NT2/D1 (cell line): ENCODE measurements at regions not wholly inside any gene's neighbourhood (a gene's known extent, or its start where the extent isn't known, plus 50 kb on each side); places are given as distances from the start of the nearest gene placed in this dataset.

Source experiments
- DNase-seq: peaks from one replicate; pipeline ENCODE4 v3.0.0-alpha.2; 2011; ENCODE audit warnings: low read depth, low spot score
- H3K27me3 ChIP-seq: 2 replicates; pipeline ENCODE4 v1.6.0; 2011; ENCODE audit warnings: mild to moderate bottlenecking; ENCODE audit not compliant: insufficient read length, insufficient read depth
- H3K36me3 ChIP-seq: 2 replicates; pipeline ENCODE4 v1.6.1; 2011; ENCODE audit warnings: mild to moderate bottlenecking, low read length, mixed read lengths; ENCODE audit not compliant: insufficient read depth, insufficient read length
- H3K4me1 ChIP-seq: 2 replicates; pipeline ENCODE4 v1.5.1; 2011; ENCODE audit not compliant: insufficient read depth, insufficient read length
- H3K4me3 ChIP-seq: 2 replicates; pipeline ENCODE4 v1.5.1; 2011; ENCODE audit warnings: low read depth; ENCODE audit not compliant: insufficient read length
- H3K9ac ChIP-seq: 2 replicates; pipeline ENCODE4 v1.6.0; 2011; ENCODE audit warnings: low read depth; ENCODE audit not compliant: insufficient read length
- H3K9me3 ChIP-seq: 2 replicates; pipeline ENCODE4 v1.5.1; 2011; ENCODE audit warnings: mild to moderate bottlenecking, low read length; ENCODE audit not compliant: insufficient read depth
- SUZ12 ChIP-seq: IDR thresholded peaks from 2 replicates; pipeline ENCODE4 v1.6.1; 2011; ENCODE audit not compliant: insufficient read length, insufficient read depth; ENCODE audit errors: extremely low read depth
- YY1 ChIP-seq: IDR thresholded peaks from 2 replicates; pipeline ENCODE4 v1.6.1; 2011; ENCODE audit not compliant: insufficient read length, insufficient read depth
- ZNF274 ChIP-seq: IDR thresholded peaks from 2 replicates; pipeline ENCODE4 v1.6.1; 2011; ENCODE audit warnings: mild to moderate bottlenecking, low read depth, low read length

- TF ChIP-seq YY1 (no peak), SUZ12 (no peak)
- DNase-seq: no peak
- H3K9ac ChIP-seq: no peak overlapping the region
- H3K4me3 ChIP-seq: no peak overlapping the region
- no peaks in the 10 kb centered on the region for H3K4me1 ChIP-seq
- H3K36me3 ChIP-seq: no peaks in the 10 kb centered on the region
- no peaks in the 10 kb centered on the region for H3K27me3 ChIP-seq
- no peaks in the 10 kb centered on the region for H3K9me3 ChIP-seq
Measured at GRCh38 chr15:47950447-47950846, 170.3 kb upstream of the SLC24A5 start.

- Histone ChIP-seq H3K36me3 (no peaks in the 10 kb centered on the region), H3K27me3 (no peaks in the 10 kb centered on the region), H3K9ac (no peak overlapping the region), H3K4me1 (no peaks in the 10 kb centered on the region), H3K4me3 (no peak overlapping the region), H3K9me3 (no peaks in the 10 kb centered on the region)
- TF ChIP-seq YY1: no peak
- no peak for TF ChIP-seq ZNF274
- TF ChIP-seq SUZ12: no peak
- no peak for DNase-seq
Measured at GRCh38 chr15:47951781-47952180, 169.0 kb upstream of the SLC24A5 start.

- Histone ChIP-seq H3K27me3 (no peaks in the 10 kb centered on the region), H3K4me3 (no peak overlapping the region), H3K4me1 (no peaks in the 10 kb centered on the region), H3K9me3 (no peaks in the 10 kb centered on the region), H3K9ac (no peak overlapping the region), H3K36me3 (no peaks in the 10 kb centered on the region)
- TF ChIP-seq YY1: no peak
- no peak for TF ChIP-seq SUZ12
- no peak for TF ChIP-seq ZNF274
- no peak for DNase-seq
Measured at GRCh38 chr15:47954196-47954595, 166.6 kb upstream of the SLC24A5 start.

- TF ChIP-seq SUZ12 (no peak), YY1 (no peak), ZNF274 (no peak)
- DNase-seq: no peak
Measured at GRCh38 chr15:47955021-47955420, 165.8 kb upstream of the SLC24A5 start.

GRCh38 chr15:47959617-47960413, 161.0 kb upstream of the SLC24A5 start:
- Histone ChIP-seq H3K36me3 (no peaks in the 10 kb centered on the region), H3K9ac (no peak overlapping the region), H3K27me3 (no peaks in the 10 kb centered on the region), H3K9me3 (no peaks in the 10 kb centered on the region), H3K4me1 (no peaks in the 10 kb centered on the region), H3K4me3 (no peak overlapping the region)
- TF ChIP-seq SUZ12: no peak
- TF ChIP-seq YY1: no peak
- no peak for TF ChIP-seq ZNF274
- DNase-seq: no peak

More at GRCh38 chr15:47955021-47955420, 165.8 kb upstream of the SLC24A5 start:
- H3K36me3 ChIP-seq: no peaks in the 10 kb centered on the region
- H3K9ac ChIP-seq: no peak overlapping the region
- no peaks in the 10 kb centered on the region for H3K4me1 ChIP-seq
- H3K27me3 ChIP-seq: no peaks in the 10 kb centered on the region
- H3K9me3 ChIP-seq: no peaks in the 10 kb centered on the region
- H3K4me3 ChIP-seq: no peak overlapping the region

- Histone ChIP-seq H3K4me1 (no peaks in the 10 kb centered on the region), H3K4me3 (no peak overlapping the region), H3K36me3 (no peaks in the 10 kb centered on the region), H3K27me3 (no peaks in the 10 kb centered on the region), H3K9ac (no peak overlapping the region), H3K9me3 (no peaks in the 10 kb centered on the region)
- DNase-seq: no peak
- TF ChIP-seq YY1 (no peak), ZNF274 (no peak), SUZ12 (no peak)
Measured at GRCh38 chr15:47961401-47962090, 159.2 kb upstream of the SLC24A5 start.

- no peaks in the 10 kb centered on the region for H3K9me3 ChIP-seq
- H3K9ac ChIP-seq: no peak overlapping the region
- TF ChIP-seq YY1 (no peak), SUZ12 (no peak), ZNF274 (no peak)
- no peak overlapping the region for H3K4me3 ChIP-seq
- no peaks in the 10 kb centered on the region for H3K27me3 ChIP-seq
- H3K36me3 ChIP-seq: no peaks in the 10 kb centered on the region
- no peak for DNase-seq
- no peaks in the 10 kb centered on the region for H3K4me1 ChIP-seq
Measured at GRCh38 chr15:47963265-47963664, 157.5 kb upstream of the SLC24A5 start.
